GM21390 (cell line): ENCODE measurements at regions not wholly inside any gene's neighbourhood (a gene's known extent, or its start where the extent isn't known, plus 50 kb on each side); places are given as distances from the start of the nearest gene placed in this dataset.
"Not testable (repeated sequence)": the region's sequence is repeated elsewhere in the genome, so short reads cannot be mapped to it uniquely, and the experiment has no call there.

Experiments used
- ATAC-seq: cut with Tn5 transposase; IDR thresholded peaks from one replicate; pipeline ENCODE4 v1.9.1; 2021; ENCODE audit not compliant: unreplicated experiment

DNA sequence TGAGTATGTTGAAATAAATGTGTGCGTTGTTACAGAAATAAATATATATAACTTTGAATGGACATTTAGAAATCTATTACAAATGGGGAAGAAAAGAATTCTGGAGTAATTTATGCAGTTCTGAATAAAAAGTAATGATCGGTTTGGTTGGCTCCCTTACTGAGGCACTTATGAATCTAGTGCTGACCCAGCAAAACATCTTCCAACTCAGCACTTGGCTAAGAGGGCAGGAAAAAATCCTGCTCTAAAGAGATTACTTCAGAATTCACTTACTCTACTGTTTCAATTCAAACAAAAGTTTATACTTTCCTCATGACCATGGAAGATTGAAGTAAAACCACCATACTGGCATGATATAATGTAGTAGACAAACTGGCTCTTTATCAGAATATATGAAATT, 123.9 kb upstream of the RXFP1 start:
- no peak for ATAC-seq

DNA sequence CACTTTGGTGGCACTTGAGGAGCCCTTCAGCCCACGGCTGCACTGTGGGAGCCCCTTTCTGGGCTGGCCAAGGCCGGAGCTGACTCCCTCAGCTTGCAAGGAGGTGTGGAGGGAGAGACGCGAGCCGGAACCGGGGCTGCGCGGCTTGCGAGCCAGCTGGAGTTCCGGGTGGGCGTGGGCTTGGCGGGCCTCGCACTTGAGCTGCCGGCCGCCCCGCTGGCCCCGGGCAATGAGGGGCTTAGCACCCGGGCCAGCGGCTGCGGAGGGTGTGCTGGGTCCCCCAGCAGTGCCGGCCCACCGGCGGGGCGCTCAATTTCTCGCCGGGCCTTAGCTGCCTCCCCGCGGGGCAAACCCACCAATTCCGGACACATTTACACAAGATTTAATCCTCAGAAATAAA, 113.7 kb upstream of the RXFP1 start:
- not testable (repeated sequence) for ATAC-seq

DNA sequence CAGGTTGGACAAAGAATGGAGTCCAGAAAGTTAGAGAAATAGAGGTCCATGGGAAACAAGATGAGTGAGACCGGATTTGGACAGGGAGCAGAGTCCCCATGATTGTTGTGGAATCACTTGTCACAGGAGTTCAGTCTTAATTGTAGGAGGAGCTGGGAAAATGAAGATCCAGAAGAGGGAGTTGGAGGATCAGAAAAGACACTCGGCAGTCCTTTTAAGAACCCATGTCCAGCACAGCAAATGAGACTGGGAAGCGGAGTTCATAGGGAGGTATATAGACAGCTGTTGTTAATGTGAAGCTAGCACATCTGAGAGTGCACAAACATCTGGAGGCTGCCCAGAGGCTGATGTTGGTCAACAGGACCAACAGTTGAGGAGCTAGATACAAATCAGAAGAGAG, 111.4 kb upstream of the RXFP1 start:
- no peak for ATAC-seq

DNA sequence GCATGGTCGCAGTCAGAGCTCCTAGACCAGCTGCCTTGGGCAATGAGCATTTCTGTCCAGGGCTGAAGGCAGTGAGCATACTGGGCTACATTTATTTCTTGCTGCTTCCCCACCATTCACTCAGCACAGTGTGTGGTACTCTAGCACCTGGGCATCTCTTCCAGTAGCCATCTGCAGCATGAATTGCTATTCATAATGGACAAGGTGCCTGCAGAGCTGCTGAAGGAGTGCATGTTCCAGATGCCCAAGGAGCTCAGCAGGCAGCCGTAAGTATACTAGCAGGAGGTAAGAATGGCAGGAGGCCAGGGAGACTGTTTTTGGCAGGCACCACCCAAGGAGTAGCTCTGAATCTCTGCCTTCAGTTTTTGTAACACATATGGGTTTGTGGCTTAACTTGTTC, 110.4 kb upstream of the RXFP1 start:
- ATAC-seq = no peak

DNA sequence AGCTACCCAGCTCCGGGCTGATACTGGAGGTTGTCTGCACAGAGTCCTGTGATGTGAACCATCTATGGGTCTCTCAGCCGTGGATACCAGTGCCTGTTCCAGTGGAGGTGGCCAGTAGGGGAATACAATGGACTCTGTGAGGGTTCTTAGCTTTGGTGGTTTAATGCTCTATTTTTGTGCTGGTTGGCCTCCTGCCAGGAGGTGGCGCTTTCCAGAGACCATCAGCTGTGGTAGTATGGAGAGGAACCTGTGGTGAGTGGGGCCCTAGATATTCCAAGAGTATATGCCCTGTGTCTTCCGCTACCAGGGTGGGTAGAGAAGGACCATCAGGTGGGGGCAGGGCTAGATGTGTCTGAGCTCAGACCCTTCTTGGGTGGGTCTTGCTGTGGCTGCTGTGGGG, 103.0 kb upstream of the RXFP1 start:
- ATAC-seq = not testable (repeated sequence)

DNA sequence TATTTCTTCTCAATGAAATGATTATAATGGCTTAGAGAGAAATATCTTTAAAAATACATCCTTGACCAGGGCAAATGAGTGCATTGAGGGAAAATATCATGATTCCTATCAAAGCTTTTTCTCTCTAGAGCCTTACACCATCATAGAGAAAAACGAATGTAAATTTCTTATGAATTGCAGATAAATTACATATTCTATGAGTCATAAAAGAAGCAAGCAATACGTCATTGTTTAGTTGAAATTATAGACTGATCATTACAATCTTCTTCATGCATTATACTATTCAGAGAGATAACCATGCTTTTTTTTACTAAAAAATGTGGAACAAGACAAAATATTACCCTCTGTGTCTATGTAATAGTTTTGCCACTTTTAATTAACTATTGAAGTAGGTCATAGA, 100.9 kb upstream of the RXFP1 start:
- no peak for ATAC-seq

DNA sequence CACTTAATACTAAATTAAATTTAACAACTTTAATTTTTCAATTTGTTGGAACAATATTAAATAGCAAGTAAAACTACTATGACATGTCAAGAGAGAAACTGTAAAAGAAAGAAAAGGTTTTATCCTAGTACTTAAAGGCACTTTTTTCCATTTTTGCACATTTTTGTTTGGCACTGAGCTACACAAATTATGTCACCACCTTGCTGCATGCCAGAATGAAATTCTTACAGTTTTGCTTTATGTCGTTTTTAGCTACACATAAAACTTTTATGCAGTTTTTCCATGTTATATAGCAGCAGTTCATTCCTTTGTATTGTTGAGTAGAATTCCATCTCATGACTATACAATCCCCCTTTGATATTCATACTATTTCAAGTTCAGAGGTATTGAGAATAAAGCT, 99.1 kb upstream of the RXFP1 start:
- no peak for ATAC-seq

DNA sequence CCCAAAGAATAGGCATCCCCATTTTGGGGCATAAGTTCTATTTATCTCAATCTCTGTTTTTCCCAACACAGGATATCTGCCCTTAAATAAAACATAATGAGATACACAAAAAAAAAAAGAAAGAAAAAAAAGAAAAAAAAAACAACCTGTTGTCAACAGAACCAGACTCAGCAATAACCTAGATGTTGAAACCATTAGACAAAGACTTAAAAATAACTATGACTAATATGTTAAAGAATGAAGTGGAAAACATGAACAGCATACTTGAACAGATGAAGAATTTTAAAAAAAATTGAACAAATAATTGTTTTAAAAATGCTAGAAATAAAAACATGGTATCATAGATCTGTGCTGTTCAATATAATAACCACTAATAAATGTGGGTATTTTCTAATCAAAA, 93.4 kb upstream of the RXFP1 start:
- ATAC-seq = no peak

DNA sequence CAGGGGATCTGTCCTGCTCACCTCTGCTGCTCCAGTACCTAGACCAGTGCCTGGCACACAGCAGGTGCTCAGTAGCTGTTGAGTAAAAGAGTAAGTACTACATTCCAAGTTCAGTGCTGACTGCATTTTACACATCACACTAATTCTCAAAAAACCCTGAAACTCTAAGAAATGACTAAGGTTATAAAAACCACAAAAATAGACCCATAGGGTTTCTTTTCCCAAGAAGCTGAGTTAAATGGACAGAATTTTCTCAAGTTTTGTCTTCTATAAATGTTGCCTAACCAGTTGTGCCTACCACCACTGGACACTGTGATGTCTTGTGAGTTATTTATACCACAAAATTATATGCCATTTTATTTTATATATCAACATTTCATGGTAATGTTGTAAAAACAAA, 78.9 kb upstream of the RXFP1 start:
- no peak for ATAC-seq

DNA sequence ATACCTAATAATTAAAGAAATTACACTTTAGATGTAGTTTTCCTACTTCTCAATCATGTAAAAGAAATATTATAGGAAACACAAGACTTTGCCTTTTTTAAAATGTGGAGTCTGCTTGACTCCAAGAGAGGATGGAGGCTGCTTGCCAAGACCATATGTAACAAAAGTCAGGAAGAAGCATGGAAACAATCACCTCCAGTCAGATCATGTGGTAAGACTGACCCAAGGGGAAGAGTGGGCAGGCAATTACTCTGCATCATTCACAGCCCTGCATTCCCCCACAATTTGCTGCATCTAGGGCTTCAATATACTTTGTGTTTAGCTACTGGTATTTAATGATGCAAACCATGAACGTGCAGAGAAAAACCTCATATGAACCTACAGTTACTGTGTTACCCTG, 78.0 kb upstream of the RXFP1 start:
- no peak for ATAC-seq

DNA sequence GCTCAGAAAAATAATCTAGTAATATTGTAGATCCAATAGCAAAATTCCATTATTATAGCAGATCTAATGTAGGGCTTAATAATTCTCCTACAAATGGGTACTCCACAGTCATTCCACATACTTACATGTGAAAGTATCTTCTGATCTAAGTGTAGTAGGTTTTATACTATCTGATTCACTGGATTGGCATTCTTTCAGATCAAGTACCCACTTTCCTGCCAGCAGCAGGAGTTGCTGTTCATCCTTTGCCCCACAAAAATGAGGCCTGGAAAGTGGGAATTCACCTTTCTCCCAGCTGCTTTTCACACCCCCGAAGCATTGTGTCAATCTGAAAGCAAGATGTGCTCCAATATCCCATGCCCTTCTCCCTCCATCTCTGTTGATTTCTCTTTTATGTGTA, 77.1 kb upstream of the RXFP1 start:
- ATAC-seq = no peak

DNA sequence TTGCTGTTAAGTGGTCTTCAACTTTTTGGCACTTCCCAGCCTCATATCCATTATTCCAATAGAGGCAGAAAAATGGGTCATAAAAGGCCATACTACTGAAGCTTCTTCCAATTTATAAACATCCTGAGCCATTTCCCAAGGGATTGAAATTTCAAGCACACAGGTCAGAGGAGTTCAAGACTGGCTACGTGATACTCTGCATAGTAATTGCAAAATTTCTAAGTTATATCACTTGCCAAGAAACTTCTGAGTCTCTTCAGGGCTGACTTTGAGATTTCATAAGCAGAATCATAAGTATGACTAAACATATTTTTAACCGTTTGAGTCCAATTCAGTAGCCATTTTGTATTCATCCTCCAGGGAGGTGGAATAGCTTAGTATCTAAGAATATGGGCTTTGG, 75.6 kb upstream of the RXFP1 start:
- no peak for ATAC-seq

DNA sequence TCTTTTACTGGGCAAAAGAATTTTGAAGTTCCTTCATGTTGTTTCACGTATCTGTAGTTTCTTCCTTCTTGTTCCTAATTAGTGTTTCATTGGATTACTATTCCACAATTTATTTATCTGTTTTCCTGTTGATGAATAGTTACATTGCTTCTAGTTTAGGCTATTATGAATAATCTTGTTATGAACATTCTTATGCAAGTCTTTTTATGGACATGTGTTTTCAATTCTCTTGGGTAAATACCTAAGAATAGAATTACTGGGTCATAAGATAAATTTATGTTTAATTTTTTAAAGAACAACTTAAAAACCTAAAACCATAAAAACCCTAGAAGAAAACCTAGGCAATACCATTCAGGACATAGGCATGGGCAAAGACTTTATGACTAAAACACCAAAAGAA, 70.9 kb upstream of the RXFP1 start:
- ATAC-seq = no peak

DNA sequence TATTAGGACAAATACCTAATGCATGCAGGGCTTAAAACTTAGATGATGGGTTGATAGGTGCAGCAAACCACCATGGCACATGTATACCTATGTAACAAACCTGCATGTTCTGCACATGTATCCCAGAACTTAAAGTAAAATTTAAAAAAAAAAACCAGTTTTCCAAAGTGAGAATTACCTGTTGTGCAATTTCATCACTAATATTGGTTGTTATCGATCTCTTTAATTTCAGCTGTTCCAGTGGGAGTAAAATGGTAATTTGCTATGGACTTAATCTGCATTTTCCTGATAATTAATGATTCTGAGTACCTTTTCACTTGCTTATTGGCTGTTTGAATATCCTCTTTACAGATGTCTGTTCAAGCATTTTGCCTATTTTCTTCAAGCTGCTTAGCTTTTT, 69.6 kb upstream of the RXFP1 start:
- not testable (repeated sequence) for ATAC-seq

DNA sequence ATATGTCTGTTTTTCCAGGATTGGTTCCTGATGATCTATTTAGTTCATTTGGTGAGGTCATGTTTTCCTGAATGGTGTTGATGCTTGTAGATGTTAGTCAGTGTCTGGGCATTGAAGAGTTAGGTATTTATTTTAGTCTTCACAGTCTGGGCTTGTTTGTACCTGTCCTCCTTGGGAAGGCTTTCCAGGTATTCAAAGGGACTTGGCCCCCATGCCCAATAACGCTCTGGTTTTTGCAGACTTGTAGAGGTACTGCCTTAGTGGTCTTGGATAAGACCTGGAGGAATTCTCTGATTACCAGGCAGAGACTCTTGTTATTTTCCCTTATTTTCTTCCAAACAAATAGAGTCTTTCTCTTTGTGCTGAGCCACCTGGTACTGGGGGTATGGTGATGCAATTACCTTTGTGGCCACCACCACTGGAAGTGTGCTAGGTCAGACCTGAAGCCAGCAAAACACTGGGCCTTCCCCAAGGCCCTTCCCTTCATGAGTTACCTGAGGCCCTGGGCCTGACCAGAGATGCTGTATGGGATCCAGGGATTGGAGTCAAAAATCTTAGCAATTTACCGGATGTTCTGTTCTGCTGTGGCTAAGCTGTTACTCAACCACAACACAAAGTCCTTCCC, 63.3 kb upstream of the RXFP1 start:
- no peak for ATAC-seq

DNA sequence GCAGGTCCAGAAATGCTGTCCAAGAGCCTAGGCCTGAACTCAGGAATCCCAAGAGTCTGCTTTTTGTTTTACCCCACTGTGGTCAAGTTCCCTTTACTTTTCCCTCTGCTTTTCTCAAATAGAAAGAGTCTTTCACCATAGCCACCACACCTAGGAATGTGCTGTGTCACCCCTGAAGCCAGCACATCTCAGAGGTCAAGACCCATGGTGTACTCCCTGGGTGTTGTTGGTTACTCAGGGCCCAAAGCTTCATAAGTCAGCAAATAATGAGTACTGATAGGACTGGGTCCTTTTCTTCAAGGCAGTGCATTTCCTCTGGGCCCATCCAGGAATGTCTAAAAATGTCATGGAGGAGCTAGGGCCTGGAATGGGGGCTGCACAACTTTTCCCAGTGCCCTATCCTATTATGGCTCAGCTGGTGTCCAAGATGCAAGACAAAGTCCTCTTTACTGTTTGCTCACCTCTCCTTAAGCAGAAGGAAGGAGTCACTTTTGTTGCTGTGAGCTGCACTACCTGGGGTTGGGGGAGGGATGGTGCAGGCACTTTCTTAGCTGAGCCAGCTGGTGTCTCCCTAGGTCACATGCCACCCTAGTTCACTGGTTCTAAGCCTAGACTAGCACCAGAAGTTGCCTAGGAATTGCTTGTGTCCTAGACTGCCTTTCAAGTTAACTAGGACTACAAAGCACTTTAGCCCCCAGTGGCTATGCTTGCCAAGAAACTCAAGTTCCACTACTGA, 62.4 kb upstream of the RXFP1 start:
- no peak for ATAC-seq

DNA sequence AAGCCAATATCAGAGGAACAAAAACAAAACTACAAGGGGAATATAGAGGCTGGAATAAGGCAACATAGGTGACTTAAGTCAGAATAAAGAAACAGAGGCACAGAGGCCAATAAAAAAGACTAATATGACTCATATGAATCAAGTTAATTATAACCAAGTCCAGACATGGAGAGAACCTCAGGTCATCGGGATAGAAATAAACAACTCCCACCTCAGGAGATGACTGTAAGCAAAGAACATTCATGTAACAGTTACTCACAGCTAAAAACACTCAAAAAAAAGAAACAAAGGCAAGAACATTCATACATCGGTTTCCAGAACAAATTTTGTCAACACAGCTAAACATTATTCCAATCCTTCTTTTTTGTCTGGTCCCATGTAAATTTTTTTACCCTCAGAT, 60.3 kb upstream of the RXFP1 start:
- no peak for ATAC-seq

DNA sequence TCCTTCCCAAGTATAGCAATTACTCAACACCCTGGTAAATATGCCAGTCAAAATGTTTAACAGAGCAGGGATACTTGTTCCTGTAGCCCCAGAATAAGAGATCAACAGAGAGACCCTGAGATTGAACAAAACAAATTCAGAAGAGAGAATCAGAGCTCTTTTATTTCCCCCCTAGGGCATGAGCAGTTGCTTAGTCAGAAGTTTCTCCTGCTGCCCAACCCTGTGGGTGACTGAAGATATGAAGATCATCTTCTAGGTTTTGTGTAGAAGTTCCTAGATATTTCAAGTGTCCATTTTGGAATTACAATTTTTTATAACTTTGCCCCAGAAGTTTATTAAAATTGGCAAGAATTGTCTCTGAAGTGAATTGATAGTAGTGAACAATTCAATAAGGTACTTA, 59.1 kb upstream of the RXFP1 start:
- no peak for ATAC-seq
